Stimulated activated CD4-positive, alpha-beta T cell treated with anti-CD3 and anti-CD28 coated beads, TNF-alpha, amount 100 ng/mL, for 48 hours (primary cell): ENCODE measurements at regions not wholly inside any gene's neighbourhood (a gene's known extent, or its start where the extent isn't known, plus 50 kb on each side); places are given as distances from the start of the nearest gene placed in this dataset.
"Not testable (repeated sequence)": the region's sequence is repeated elsewhere in the genome, so short reads cannot be mapped to it uniquely, and the experiment has no call there.

ENCODE experiments used
- DNase-seq, 3 donors: peaks; one replicate each; pipeline ENCODE4 v3.0.0-alpha.2; 2020; ENCODE audit warnings: low read depth in 3 of 3

- no peak for DNase-seq
Observed at GRCh38 chr5:102048940-102049339, 247.1 kb downstream of the SLCO4C1 start.

- DNase-seq, result not testable (repeated sequence)
Observed at GRCh38 chr5:102047073-102047472, 249.0 kb downstream of the SLCO4C1 start.

- DNase-seq, result no peak
Observed at GRCh38 chr5:102040326-102040725, 255.8 kb downstream of the SLCO4C1 start.

- DNase-seq, result no peak
Observed at GRCh38 chr5:102036927-102037326, 259.2 kb downstream of the SLCO4C1 start.

- DNase-seq, result no peak
Observed at GRCh38 chr5:102031711-102032110, 264.4 kb downstream of the SLCO4C1 start.

GRCh38 chr5:102018690-102019089, 277.4 kb downstream of the SLCO4C1 start:
- no peak for DNase-seq

- DNase-seq, result no peak
Observed at GRCh38 chr5:102018279-102018678, 277.8 kb downstream of the SLCO4C1 start.

- DNase-seq, result no peak
Observed at GRCh38 chr5:102014371-102014770, 281.7 kb downstream of the SLCO4C1 start.

GRCh38 chr5:102010644-102011043, 285.4 kb downstream of the SLCO4C1 start:
- DNase-seq, result no peak

GRCh38 chr5:101997235-101997634, 298.8 kb downstream of the SLCO4C1 start:
- no peak for DNase-seq

GRCh38 chr5:101995585-101995984, 300.5 kb downstream of the SLCO4C1 start:
- DNase-seq, result no peak

- DNase-seq, result no peak
Observed at GRCh38 chr5:101991486-101991885, 304.6 kb downstream of the SLCO4C1 start.

GRCh38 chr5:101989659-101990058, 306.4 kb downstream of the SLCO4C1 start:
- DNase-seq, result no peak

GRCh38 chr5:101977729-101978345, 318.2 kb downstream of the SLCO4C1 start:
- DNase-seq, result no peak

- no peak for DNase-seq
Observed at GRCh38 chr5:101976933-101977332, 319.2 kb downstream of the SLCO4C1 start.

- DNase-seq, result no peak
Observed at GRCh38 chr5:101969742-101970141, 326.3 kb downstream of the SLCO4C1 start.

GRCh38 chr5:101966476-101966875, 329.6 kb downstream of the SLCO4C1 start:
- DNase-seq, result no peak

- no peak for DNase-seq
Observed at GRCh38 chr5:101955891-101956290, 340.2 kb downstream of the SLCO4C1 start.

GRCh38 chr5:101950019-101950418, 346.1 kb downstream of the SLCO4C1 start:
- DNase-seq, result no peak

GRCh38 chr5:101948615-101949014, 347.5 kb downstream of the SLCO4C1 start:
- DNase-seq, result no peak

- DNase-seq, result no peak
Observed at GRCh38 chr5:101943784-101944183, 352.3 kb downstream of the SLCO4C1 start.

GRCh38 chr5:101942321-101942882, 353.7 kb downstream of the SLCO4C1 start:
- DNase-seq, result no peak

- DNase-seq, result no peak
Observed at GRCh38 chr5:101937041-101937440, 359.0 kb downstream of the SLCO4C1 start.

- no peak for DNase-seq
Observed at GRCh38 chr5:101935086-101935485, 361.0 kb downstream of the SLCO4C1 start.
